Liver (tissue), 3 donors: ENCODE measurements at regions not wholly inside any gene's neighbourhood (a gene's known extent, or its start where the extent isn't known, plus 50 kb on each side); places are given as distances from the start of the nearest gene placed in this dataset.

Source experiments
- ATF3 ChIP-seq: IDR thresholded peaks from 2 replicates; pipeline ENCODE4 v1.6.1; 2016; ENCODE audit warnings: antibody characterized with exemption
- CTCF ChIP-seq: fragments of 150-350 bp; IDR thresholded peaks from 2 replicates; pipeline ENCODE4 v1.5.1; 2017; ENCODE audit warnings: improper control_type of control experiment, low read depth, low read length; ENCODE audit not compliant: missing input control
- FOXA2 ChIP-seq: IDR thresholded peaks from 2 replicates; pipeline ENCODE4 v1.6.1; 2016; ENCODE audit warnings: antibody characterized with exemption
- JUND ChIP-seq, 2 donors: IDR thresholded peaks; 2 replicates each; pipeline ENCODE4 v1.6.1; 2016; ENCODE audit warnings: antibody characterized with exemption in 2 of 2
- MAX ChIP-seq: IDR thresholded peaks from 2 replicates; pipeline ENCODE4 v1.6.1; 2016; ENCODE audit warnings: antibody characterized with exemption
- NR2F2 ChIP-seq: IDR thresholded peaks from 2 replicates; pipeline ENCODE4 v1.6.1; 2016; ENCODE audit warnings: antibody characterized with exemption
- RAD21 ChIP-seq, 2 donors: IDR thresholded peaks; 2 replicates each; pipeline ENCODE4 v1.6.1; 2016; ENCODE audit warnings: antibody characterized with exemption in 2 of 2, mild to moderate bottlenecking in 2 of 2
- REST ChIP-seq: IDR thresholded peaks from 2 replicates; pipeline ENCODE4 v1.6.1; 2016; ENCODE audit warnings: antibody characterized with exemption, mild to moderate bottlenecking
- SP1 ChIP-seq: IDR thresholded peaks from 2 replicates; pipeline ENCODE4 v1.6.1; 2018; ENCODE audit warnings: antibody characterized with exemption, mild to moderate bottlenecking
- ZBTB33 ChIP-seq: IDR thresholded peaks from 2 replicates; pipeline ENCODE4 v1.6.1; 2016; ENCODE audit warnings: antibody characterized with exemption
- donor health status: healthy.
- donor health status: healthy.

GRCh38 chr7:130996833-130997231 lies 262.8 kb upstream of the KLF14 start:
- no peak for TF ChIP-seq CTCF
- no peak for TF ChIP-seq REST
- TF ChIP-seq ATF3 = no peak
- TF ChIP-seq JUND (IDR thresholded peaks at IDR 0.05) = no peak
- TF ChIP-seq MAX = no peak
- TF ChIP-seq RAD21 (IDR thresholded peaks at IDR 0.05) = no peak
- no peak for TF ChIP-seq NR2F2
- no peak for TF ChIP-seq SP1
- TF ChIP-seq FOXA2 = no peak
- TF ChIP-seq ZBTB33 = no peak
